HG02970 (cell line): ENCODE measurements at regions not wholly inside any gene's neighbourhood (a gene's known extent, or its start where the extent isn't known, plus 50 kb on each side); places are given as distances from the start of the nearest gene placed in this dataset.
"Not testable (repeated sequence)": the region's sequence is repeated elsewhere in the genome, so short reads cannot be mapped to it uniquely, and the experiment has no call there.

Source experiments
- ATAC-seq: cut with Tn5 transposase; IDR thresholded peaks from one replicate; pipeline ENCODE4 v1.9.1; 2021; ENCODE audit warnings: mild to moderate bottlenecking, moderate library complexity, moderate number of reproducible peaks; ENCODE audit not compliant: unreplicated experiment, low FRiP score

- no peak for ATAC-seq
Measured at GRCh38 chr6:25112322-25112773, 166.8 kb upstream of the CARMIL1 start.

- ATAC-seq: no peak
Measured at GRCh38 chr6:25113436-25113835, 165.7 kb upstream of the CARMIL1 start.

- no peak for ATAC-seq
Measured at GRCh38 chr6:25118038-25118437, 161.1 kb upstream of the CARMIL1 start.

GRCh38 chr6:25121186-25121585 is 158.0 kb upstream of the CARMIL1 start:
- ATAC-seq: no peak

- no peak for ATAC-seq
Measured at GRCh38 chr6:25122001-25122400, 157.2 kb upstream of the CARMIL1 start.

- no peak for ATAC-seq
Measured at GRCh38 chr6:25122622-25123237, 156.4 kb upstream of the CARMIL1 start.

GRCh38 chr6:25124216-25124715 is 154.9 kb upstream of the CARMIL1 start:
- no peak for ATAC-seq

GRCh38 chr6:25125736-25126135 is 153.4 kb upstream of the CARMIL1 start:
- ATAC-seq: no peak

GRCh38 chr6:25127076-25127837 is 151.9 kb upstream of the CARMIL1 start:
- ATAC-seq: no peak

GRCh38 chr6:25130518-25130917 is 148.7 kb upstream of the CARMIL1 start:
- ATAC-seq: no peak

- ATAC-seq: no peak
Measured at GRCh38 chr6:25132934-25133333, 146.2 kb upstream of the CARMIL1 start.

GRCh38 chr6:25133568-25133967 is 145.6 kb upstream of the CARMIL1 start:
- ATAC-seq: no peak

- ATAC-seq: no peak
Measured at GRCh38 chr6:25136854-25137253, 142.3 kb upstream of the CARMIL1 start.

GRCh38 chr6:25137480-25137879 is 141.7 kb upstream of the CARMIL1 start:
- no peak for ATAC-seq

GRCh38 chr6:25137916-25138232 is 141.3 kb upstream of the CARMIL1 start:
- ATAC-seq: no peak

- ATAC-seq: peak; percentile 79
Measured at GRCh38 chr6:25138233-25138933, 140.8 kb upstream of the CARMIL1 start.

GRCh38 chr6:25138934-25139415 is 140.2 kb upstream of the CARMIL1 start:
- no peak for ATAC-seq

- not testable (repeated sequence) for ATAC-seq
Measured at GRCh38 chr6:25139608-25140007, 139.6 kb upstream of the CARMIL1 start.

- no peak for ATAC-seq
Measured at GRCh38 chr6:25142506-25142905, 136.7 kb upstream of the CARMIL1 start.

- no peak for ATAC-seq
Measured at GRCh38 chr6:25144919-25145318, 134.3 kb upstream of the CARMIL1 start.

GRCh38 chr6:25147223-25147622 is 132.0 kb upstream of the CARMIL1 start:
- no peak for ATAC-seq
